Prostate gland (tissue), 2 donors: ENCODE measurements at regions not wholly inside any gene's neighbourhood (a gene's known extent, or its start where the extent isn't known, plus 50 kb on each side); places are given as distances from the start of the nearest gene placed in this dataset.

Source experiments
- DNase-seq: peaks from one replicate; pipeline ENCODE4 v3.0.0-alpha.2; 2019; ENCODE audit warnings: low spot score
- H3K27ac ChIP-seq, 2 donors: fragments of 200-600 bp; sonication (generic); 2 replicates each; pipeline ENCODE4 v1.5.1; 2017 to 2019
- H3K27me3 ChIP-seq: fragments of 200-600 bp; sonication (generic); replicated peaks from 2 replicates; pipeline ENCODE4 v1.5.1; 2019; ENCODE audit not compliant: insufficient read depth
- H3K36me3 ChIP-seq, 2 donors: fragments of 200-600 bp; sonication (generic); 1 replicate in 1 of 2; 2 replicates in 1 of 2; pipeline versions ENCODE4 v1.5.1 to v1.8.1; 2017 to 2019
- H3K4me1 ChIP-seq: fragments of 200-600 bp; sonication (generic); replicated peaks from 2 replicates; pipeline ENCODE4 v1.5.1; 2019
- H3K4me3 ChIP-seq, 2 donors: fragments of 200-600 bp; sonication (generic); 2 replicates each; pipeline ENCODE4 v1.5.1; 2017 to 2019
- H3K9me3 ChIP-seq: fragments of 200-600 bp; sonication (generic); 2 replicates; pipeline ENCODE4 v1.5.1; 2017
- CTCF ChIP-seq, 4 experiments: fragments of 200-600 bp in 2 of 4; fragments of 450-650 bp in 2 of 4; sonication (generic) in 2 of 4; IDR thresholded peaks; 1 replicate in 3 of 4; 2 replicates in 1 of 4; pipeline ENCODE4 v1.5.1; 2016 to 2019; ENCODE audit warnings: antibody characterized with exemption in 4 of 4, mild to moderate bottlenecking in 2 of 4, moderate library complexity in 2 of 4
- POLR2A ChIP-seq: fragments of 450-650 bp; IDR thresholded peaks from one replicate; pipeline ENCODE4 v1.6.1; 2016; ENCODE audit warnings: antibody characterized with exemption, mild to moderate bottlenecking
- POLR2AphosphoS5 ChIP-seq: sonication (generic); formaldehyde crosslinking; IDR thresholded peaks from one replicate; pipeline ENCODE4 v1.6.1; 2017; ENCODE audit warnings: antibody characterized with exemption
- WGBS: methylation state at CpG from one replicate; pipeline ENCODE4 v1.1.5; 2018; 5-methylcytosine and 5-hydroxymethylcytosine counted together
- intact Hi-C: fragments of 100-400 bp; cut with DNase I; formaldehyde crosslinking; loops from one replicate; pipeline ENCODE4 v1.14.2; 2022

- Histone ChIP-seq H3K36me3 (no peaks in the 10 kb centered on the region), H3K4me1 (no peaks in the 10 kb centered on the region), H3K27ac (no peak overlapping the region), H3K9me3 (no peaks in the 10 kb centered on the region), H3K4me3 (no peak overlapping the region), H3K27me3 (no peaks in the 10 kb centered on the region)
- intact Hi-C loops = no loop called here
- DNase-seq = no peak
- 63% methylated on average over 9 of the region's 9 CpGs for WGBS
- TF ChIP-seq POLR2A (no peak), CTCF (IDR thresholded peaks at IDR 0.05) (no peak), POLR2AphosphoS5 (no peak)
Observed at GRCh38 chr2:65846989-65847678, 414.7 kb upstream of the SPRED2 start.

GRCh38 chr2:65845442-65846182, 413.2 kb upstream of the SPRED2 start:
- Histone ChIP-seq H3K4me3 (no peak overlapping the region), H3K36me3 (no peaks in the 10 kb centered on the region), H3K27ac (no peak overlapping the region), H3K4me1 (no peaks in the 10 kb centered on the region), H3K27me3 (no peaks in the 10 kb centered on the region), H3K9me3 (no peaks in the 10 kb centered on the region)
- 86% methylated on average over 5 of the region's 5 CpGs for WGBS
- TF ChIP-seq CTCF (IDR thresholded peaks at IDR 0.05) (no peak), POLR2A (no peak), POLR2AphosphoS5 (no peak)
- DNase-seq = no peak
- intact Hi-C loops = no loop called here

- no peak overlapping the region for H3K4me3 ChIP-seq
- TF ChIP-seq POLR2AphosphoS5 (no peak), POLR2A (no peak), CTCF (IDR thresholded peaks at IDR 0.05) (no peak)
- intact Hi-C loops = no loop called here
Observed at GRCh38 chr2:65842104-65842503, 409.7 kb upstream of the SPRED2 start.

GRCh38 chr2:65835975-65836549, 403.7 kb upstream of the SPRED2 start:
- DNase-seq = no peak
- 83% methylated on average over 1 of the region's 1 CpG for WGBS
- Histone ChIP-seq H3K4me3 (no peak overlapping the region), H3K4me1 (no peaks in the 10 kb centered on the region), H3K27me3 (peaks cover 2% of the 10 kb centered on the region), H3K9me3 (no peaks in the 10 kb centered on the region), H3K27ac (no peak overlapping the region), H3K36me3 (no peaks in the 10 kb centered on the region)
- TF ChIP-seq CTCF (IDR thresholded peaks at IDR 0.05) = no peak
- no peak for TF ChIP-seq POLR2A
- TF ChIP-seq POLR2AphosphoS5 = no peak
- intact Hi-C loops = no loop called here

More at GRCh38 chr2:65842104-65842503, 409.7 kb upstream of the SPRED2 start:
- no peak for DNase-seq
- H3K9me3 ChIP-seq = no peaks in the 10 kb centered on the region
- 100% methylated on average over 1 of the region's 1 CpG for WGBS
- H3K27ac ChIP-seq = no peak overlapping the region
- H3K4me1 ChIP-seq = no peaks in the 10 kb centered on the region
- H3K27me3 ChIP-seq = no peaks in the 10 kb centered on the region
- H3K36me3 ChIP-seq = no peaks in the 10 kb centered on the region
